ENCODE measurements at regions not wholly inside any gene's neighbourhood (a gene's known extent, or its start where the extent isn't known, plus 50 kb on each side); places are given as distances from the start of the nearest gene placed in this dataset.

GRCh38 chr9:31958572-31958971 lies 425.9 kb upstream of the ACO1 start:
- no peaks in the 10 kb centered on the region for H3K4me1 ChIP-seq
- H3K9me3 ChIP-seq = no peaks in the 10 kb centered on the region
- WGBS, 2 donors = 45 to 93% methylated on average over 1 of the region's 1 CpG
- intact Hi-C loops (cut with DNase I; ENCODE audit: low total_unique reads) = no loop called here
- H3K36me3 ChIP-seq (ENCODE audit: low read depth, missing control alignments) = no peaks in the 10 kb centered on the region
- H3K27me3 ChIP-seq = no peaks in the 10 kb centered on the region
- no peak overlapping the region for H3K27ac ChIP-seq
- no peak for DNase-seq
- H3K4me3 ChIP-seq = no peak overlapping the region
- no peak for TF ChIP-seq POLR2A (IDR thresholded peaks at IDR 0.05)
- no peak for TF ChIP-seq CTCF (IDR thresholded peaks at IDR 0.05)

GRCh38 chr9:31969552-31969951 lies 414.9 kb upstream of the ACO1 start:
- WGBS, 2 donors = 76 to 85% methylated on average over 2 of the region's 2 CpGs
- H3K36me3 ChIP-seq (ENCODE audit: low read depth, missing control alignments) = no peaks in the 10 kb centered on the region
- no peaks in the 10 kb centered on the region for H3K4me1 ChIP-seq
- no peak overlapping the region for H3K27ac ChIP-seq
- intact Hi-C loops (cut with DNase I; ENCODE audit: low total_unique reads) = no loop called here
- H3K9me3 ChIP-seq = no peaks in the 10 kb centered on the region
- no peaks in the 10 kb centered on the region for H3K27me3 ChIP-seq
- TF ChIP-seq POLR2A (IDR thresholded peaks at IDR 0.05) (no peak), CTCF (IDR thresholded peaks at IDR 0.05) (no peak)
- no peak overlapping the region for H3K4me3 ChIP-seq
- DNase-seq = no peak

GRCh38 chr9:31983895-31984294 lies 400.5 kb upstream of the ACO1 start:
- H3K4me3 ChIP-seq = no peak overlapping the region
- no peaks in the 10 kb centered on the region for H3K27me3 ChIP-seq
- H3K9me3 ChIP-seq = no peaks in the 10 kb centered on the region
- no peak overlapping the region for H3K27ac ChIP-seq
- no peaks in the 10 kb centered on the region for H3K4me1 ChIP-seq
- no peaks in the 10 kb centered on the region for H3K36me3 ChIP-seq (ENCODE audit: low read depth, missing control alignments)
- DNase-seq = no peak
- 8 to 50% methylated on average over 1 of the region's 1 CpG for WGBS, 2 donors
- TF ChIP-seq CTCF (IDR thresholded peaks at IDR 0.05) (no peak), POLR2A (IDR thresholded peaks at IDR 0.05) (no peak)
- intact Hi-C loops (cut with DNase I; ENCODE audit: low total_unique reads) = no loop called here

- 69 to 78% methylated on average over 1 of the region's 1 CpG for WGBS, 2 donors
- TF ChIP-seq CTCF (IDR thresholded peaks at IDR 0.05) = no peak
- no peak for TF ChIP-seq POLR2A (IDR thresholded peaks at IDR 0.05)
- H3K36me3 ChIP-seq (ENCODE audit: low read depth, missing control alignments) = no peaks in the 10 kb centered on the region
- H3K9me3 ChIP-seq = no peaks in the 10 kb centered on the region
- H3K27me3 ChIP-seq = no peaks in the 10 kb centered on the region
- no peak overlapping the region for H3K27ac ChIP-seq
- H3K4me3 ChIP-seq = no peak overlapping the region
- no peak for DNase-seq
- intact Hi-C loops (cut with DNase I; ENCODE audit: low total_unique reads) = no loop called here
- H3K4me1 ChIP-seq = no peaks in the 10 kb centered on the region
Observed at GRCh38 chr9:31996331-31996730, 388.1 kb upstream of the ACO1 start.

DNA sequence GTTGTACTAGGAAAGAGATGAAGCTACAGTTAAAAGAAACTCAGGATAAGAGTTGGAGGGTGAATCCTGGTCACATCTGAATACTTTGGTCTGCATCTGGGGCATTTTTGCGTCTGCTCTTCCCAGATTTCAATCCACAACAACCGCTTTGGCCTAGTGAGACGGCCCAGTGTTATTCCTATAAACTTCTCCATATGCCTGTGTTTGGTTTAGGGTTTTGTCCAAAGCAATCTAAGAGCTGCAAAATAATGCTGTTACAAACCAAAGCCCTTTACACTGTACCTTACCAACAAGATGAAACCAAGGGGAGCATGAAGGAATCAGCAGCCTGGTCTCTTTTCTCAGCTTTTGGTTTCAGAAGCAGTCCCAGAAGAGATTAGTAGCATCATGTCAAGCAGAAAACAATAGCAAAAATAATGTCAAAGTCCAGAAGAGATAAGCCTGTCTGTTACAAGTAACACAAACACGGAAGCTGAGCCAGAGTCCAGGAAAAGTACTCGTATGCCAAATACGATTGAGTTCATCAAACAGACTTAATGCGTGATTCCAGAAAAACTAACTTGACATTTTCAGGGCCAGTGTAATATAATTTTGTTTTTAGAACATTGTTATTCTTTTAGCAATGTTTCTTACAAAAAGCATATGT lies 379.9 kb upstream of the ACO1 start:
- Histone ChIP-seq H3K4me1 (no peaks in the 10 kb centered on the region), H3K36me3 (ENCODE audit: low read depth, missing control alignments) (no peaks in the 10 kb centered on the region), H3K9me3 (no peaks in the 10 kb centered on the region), H3K27ac (no peak overlapping the region), H3K4me3 (no peak overlapping the region), H3K27me3 (no peaks in the 10 kb centered on the region)
- 38 to 62% methylated on average over 7 of the region's 7 CpGs for WGBS, 2 donors
- intact Hi-C loops (cut with DNase I; ENCODE audit: low total_unique reads) = no loop called here
- no peak for DNase-seq
- TF ChIP-seq CTCF (IDR thresholded peaks at IDR 0.05) = no peak
- no peak for TF ChIP-seq POLR2A (IDR thresholded peaks at IDR 0.05)

All from testis (tissue), 2 donors.